ENCODE measurements at regions not wholly inside any gene's neighbourhood (a gene's known extent, or its start where the extent isn't known, plus 50 kb on each side); places are given as distances from the start of the nearest gene placed in this dataset.
"Not testable (repeated sequence)": the region's sequence is repeated elsewhere in the genome, so short reads cannot be mapped to it uniquely, and the experiment has no call there.

DNA sequence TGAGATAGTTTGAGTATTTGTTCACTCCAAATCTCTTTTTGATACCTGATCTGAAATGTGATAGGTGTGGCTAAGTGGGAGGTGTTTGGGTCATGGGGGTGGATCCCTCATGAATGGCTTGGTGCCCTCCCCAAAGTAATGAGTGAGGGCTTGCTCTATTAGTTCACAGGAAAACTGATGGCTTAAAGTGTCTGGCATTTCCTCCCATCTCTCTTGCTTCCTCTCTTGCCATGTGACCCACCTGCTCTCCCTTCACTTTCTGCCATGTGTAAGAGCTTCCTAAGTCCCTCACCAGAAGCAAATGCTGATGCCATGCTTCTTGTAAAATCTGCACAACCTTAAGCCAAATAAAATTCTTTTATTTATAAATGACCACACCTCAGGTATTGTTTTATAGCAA, 61.1 kb downstream of the MAD2L1 start:
- DNase-seq (ENCODE audit: low spot score) = no peak

DNA sequence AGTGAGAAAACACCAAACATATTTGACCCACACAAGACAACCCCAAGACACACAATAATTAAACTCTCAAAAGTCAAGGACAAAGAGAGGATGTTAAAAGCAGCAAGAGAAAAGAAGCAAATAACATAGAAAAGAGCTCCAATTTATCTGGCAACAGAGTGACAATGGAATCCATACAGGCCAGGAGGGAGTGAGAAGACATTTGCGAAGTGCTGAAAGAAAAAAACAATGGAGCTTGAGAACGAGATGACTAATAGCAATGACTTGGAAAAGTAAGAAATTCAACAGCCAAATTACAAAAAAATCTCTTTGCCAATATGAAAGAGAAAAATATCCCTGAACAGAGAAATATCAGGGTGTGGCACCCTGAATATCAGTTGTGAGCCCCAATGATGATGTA, 61.6 kb downstream of the MAD2L1 start:
- no peak for DNase-seq (ENCODE audit: low spot score)

DNA sequence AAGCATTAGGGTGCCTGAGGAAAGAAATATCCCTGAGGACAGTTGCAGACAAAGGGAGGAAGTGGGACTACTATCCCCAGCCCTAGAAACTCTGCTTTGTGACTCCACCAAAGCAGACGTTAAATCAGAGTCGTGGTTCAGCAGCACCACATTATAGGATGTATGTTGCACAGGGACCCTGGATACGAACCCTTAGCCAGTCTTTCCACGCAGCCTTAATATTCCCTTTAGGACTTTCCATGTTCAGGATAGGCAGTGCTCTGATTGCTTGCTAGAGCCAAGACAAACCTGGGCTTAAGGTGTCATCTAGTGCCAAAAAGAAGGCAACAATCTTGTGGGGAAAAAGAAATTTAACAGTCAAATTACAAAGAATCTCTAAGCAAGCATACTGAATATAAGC, 62.6 kb downstream of the MAD2L1 start:
- no peak for DNase-seq (ENCODE audit: low spot score)

DNA sequence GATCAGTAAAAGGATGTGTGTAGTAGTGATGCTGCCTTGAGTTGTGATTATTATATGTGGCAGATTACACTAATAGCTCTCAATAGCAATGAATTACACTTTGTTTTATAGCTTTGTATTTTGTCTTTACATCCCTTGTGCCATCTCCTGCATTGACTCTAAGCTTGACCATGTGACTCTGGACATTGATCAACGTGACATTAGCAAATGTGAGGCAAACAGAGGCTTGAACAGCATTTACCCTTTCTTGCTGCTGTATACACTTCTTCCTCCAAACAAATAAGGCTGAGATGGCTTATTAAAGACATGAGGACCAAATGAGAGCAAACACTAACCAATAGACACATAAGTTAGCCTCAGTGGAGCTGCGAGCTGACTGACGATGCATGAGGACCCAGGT, 63.5 kb downstream of the MAD2L1 start:
- DNase-seq (ENCODE audit: low spot score) = no peak

DNA sequence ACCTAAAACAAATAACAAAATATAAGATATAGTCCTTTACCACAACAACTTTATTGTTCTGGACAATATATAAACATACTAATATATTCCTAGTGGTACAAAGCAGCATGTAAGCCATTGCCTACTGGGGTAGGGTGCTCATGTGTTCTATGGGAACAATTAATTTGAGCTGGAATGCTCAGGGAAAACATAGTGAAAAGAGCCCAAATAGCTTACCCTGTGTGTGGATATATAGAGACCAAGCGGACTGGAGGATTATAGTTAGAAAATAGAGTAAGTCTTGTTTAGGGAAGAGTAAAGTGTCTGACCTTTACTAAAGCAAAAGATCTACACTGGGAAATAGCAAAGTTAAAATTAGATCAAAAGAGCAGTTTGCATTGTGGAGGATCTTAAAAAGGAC, 64.8 kb downstream of the MAD2L1 start:
- DNase-seq (ENCODE audit: low spot score) = no peak

DNA sequence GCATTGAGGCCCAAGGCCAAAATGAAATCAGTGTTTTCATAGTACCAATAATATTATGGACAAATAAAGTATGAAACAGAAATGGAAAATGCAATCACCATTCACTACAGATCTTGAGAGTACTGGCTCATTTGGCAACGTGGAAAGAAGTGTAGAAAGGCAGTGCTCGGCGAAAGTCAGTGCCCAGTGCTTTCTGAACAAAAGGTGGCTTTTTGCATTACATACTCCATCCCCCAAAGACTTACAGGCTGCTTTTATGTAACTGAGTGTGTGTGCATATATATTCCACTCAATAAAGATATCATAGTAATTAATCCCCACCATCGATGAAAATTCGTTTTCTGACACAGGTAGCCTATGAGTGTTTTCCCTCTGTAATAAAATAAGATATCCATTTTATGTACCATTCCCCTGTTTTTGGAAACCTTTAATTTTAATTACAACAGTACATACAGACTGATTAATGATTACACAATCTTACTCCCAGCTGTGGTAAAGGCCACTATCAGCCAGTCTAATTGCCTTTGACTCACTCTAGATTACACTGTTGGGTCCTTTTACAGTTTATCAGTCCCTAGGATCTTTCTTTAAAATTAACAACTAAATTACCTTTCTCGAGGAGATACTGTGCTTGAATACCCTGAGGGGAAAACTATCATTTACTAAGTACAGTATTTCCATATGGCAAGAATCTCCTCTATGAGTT, 65.9 kb downstream of the MAD2L1 start:
- DNase-seq (ENCODE audit: low spot score) = no peak

DNA sequence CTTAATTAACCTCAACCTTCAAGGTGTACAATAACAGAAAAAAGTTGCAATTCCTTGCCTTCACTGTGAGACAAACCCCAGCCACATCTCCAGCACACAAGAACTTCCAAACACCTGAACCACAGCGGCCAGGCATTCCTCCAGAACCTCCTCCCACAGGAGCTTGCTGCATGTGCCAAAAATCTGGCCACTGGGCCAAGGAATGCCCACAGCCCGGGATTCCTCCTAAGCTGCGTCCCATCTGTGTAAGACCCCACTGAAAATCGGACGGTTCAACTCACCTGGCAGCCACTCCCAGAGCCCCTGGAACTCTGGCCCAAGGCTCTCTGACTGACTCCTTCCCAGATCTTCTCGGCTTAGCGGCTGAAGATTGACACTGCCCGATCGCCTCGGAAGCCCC, 70.6 kb downstream of the MAD2L1 start:
- DNase-seq (ENCODE audit: low spot score) = not testable (repeated sequence)

DNA sequence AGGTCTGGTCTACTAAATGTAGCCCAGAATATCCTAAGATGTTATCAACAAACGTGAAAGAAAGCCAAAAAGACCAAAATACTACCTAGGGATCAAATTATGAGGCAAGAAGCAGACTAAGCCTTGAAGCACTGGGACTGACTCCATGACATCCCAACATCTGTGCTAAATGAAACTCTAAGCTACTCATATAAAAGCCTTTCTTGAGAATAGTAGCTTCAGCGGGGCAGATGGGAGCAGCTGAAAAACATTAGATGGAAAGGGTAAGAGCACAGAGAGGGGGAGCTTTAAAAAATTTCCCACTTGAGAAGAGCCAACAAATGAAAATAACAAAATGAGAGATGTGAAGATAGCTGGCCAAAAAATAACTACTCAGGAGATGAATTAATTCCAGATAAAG, 81.7 kb downstream of the MAD2L1 start:
- no peak for DNase-seq (ENCODE audit: low spot score)

DNA sequence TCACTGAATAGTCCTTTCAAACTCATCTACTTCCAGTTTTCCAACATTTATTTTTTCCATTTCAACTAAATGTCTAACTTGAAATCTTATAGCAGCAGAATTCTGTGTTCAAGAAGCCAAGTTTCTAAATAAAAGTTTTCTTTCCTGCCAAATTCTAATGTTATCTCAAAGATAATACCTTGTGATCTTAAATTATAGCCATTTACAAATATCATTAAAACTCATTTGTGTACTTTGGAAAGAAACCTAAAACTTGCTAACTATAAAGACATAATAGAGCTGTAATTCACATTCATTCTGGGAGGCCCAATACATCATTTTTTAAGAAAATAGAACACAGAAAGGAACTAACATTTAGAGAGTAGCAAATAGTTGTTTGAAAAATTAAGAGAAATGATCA, 83.9 kb downstream of the MAD2L1 start:
- DNase-seq (ENCODE audit: low spot score) = no peak

DNA sequence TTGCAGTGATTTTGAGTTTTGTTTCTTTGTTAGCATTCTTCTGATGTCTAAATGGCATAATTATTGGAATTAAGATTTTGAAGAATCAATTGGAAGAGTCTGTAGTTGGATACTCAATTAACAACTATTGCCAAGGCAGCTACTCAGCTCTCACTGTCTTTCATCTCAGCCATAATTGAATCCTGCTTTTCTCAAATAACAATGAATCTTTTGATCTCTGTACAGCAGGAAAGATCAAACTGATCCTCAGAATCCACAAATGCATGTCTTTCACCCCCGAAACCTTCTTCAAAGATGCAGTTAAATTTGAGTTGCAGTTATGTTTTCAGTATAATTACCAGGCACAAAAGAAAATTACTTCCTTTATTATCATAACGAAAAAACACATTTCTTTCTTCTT, 86.2 kb downstream of the MAD2L1 start:
- DNase-seq (ENCODE audit: low spot score) = no peak

DNA sequence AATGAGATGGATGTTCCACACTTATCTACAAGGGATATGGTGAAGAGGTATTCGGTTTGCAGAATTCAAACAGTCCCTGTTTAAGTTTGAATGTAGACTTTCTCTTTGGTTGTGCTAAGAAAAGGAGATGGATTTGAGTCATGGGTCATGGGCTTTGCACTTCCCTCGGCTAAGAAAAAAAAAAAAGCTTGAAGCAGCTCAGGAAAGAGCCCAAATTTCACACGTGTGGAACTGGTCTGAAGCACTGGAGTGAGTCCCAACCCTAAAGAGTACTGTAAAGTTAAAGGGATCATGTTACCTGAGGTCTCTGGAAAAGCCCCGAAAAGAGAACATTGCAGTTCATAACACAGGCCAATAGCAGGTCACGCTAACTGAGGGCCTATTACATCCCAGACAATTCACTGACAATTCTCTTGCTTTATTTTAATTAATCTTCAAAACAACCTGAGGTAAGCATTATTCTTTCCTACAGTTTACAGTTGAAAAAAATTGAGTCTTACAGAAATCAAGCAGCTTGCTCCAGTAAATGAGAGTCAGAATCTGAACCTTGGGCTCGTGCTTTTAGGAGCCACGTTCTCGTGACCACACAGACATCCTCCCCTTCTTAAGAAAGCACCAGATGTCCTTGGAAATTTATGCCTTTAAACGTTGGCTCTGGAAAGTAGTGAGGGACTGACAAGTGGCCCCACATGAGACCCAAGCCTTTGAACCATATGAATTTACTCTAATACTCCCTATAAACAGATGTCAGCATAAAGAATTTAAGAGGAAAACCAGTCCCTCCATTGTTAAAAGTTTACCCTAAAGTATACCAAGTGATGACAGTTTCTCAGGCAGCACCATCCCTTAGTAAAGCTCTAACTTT, 89.3 kb downstream of the MAD2L1 start:
- DNase-seq (ENCODE audit: low spot score) = no peak

DNA sequence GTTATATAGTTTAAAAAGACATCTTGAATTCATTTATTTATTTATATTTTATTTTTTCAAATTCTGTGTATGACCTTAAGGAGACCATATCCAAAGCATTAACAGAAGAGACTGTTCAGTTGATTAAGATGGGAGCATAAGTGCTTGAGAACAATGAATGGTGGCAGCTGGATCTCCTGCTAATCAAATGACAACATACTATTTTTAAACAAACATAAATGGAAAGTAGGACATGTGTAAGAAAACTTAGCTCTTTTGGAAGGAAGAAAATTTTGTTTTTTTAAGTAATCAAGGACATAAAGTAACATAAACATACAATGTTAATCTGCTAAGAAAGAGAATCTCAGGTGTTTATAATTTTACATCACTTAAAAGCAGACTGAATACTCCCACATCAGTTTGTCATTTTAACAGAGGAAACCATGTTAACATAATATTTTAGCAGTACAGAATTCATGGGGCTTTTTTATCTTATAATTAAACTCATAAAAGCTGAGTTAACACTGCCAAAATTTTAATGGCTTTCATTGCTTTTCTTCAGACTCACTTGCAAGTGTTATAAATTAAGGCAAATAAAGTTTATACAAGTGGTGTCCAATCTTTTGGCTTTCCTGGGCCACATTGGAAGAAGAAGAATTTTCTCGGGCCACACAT, 95.1 kb downstream of the MAD2L1 start:
- no peak for DNase-seq (ENCODE audit: low spot score)

DNA sequence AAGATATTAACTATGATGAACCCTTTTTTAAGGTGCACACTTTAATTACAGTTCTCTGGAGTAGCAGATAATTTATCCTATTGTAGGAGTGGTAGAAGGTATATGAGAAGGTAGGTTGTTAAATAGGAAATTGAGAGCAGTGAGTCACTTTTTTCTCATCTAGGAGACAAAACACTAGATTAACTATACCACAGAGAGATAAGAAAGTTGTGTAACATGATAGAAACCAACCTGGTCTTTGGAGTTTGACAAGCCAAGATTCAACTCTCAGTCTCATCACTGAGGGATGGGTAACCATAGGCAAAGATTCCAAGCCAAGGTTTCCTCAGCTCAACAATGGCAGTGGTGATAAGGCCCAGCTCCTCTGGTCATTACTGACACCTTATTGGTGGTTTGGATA, 104.0 kb downstream of the MAD2L1 start:
- DNase-seq (ENCODE audit: low spot score) = no peak

DNA sequence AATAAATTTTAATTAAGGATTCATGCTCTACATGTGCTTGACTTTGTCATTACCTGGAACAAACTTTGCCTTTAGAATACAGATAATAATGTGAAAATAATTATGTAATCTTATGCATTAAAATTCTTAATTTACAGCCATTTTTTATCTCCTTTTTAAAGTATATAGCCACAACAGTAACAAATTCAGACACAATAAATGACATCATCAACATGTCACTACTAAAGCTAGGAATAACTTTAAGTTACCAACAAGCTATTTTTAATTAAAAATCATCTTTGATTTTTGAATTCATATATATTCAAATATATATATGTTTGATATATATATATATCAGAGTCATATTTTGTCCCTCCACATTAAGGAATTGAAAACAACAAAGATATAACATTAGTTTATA, 107.7 kb downstream of the MAD2L1 start:
- no peak for DNase-seq (ENCODE audit: low spot score)

DNA sequence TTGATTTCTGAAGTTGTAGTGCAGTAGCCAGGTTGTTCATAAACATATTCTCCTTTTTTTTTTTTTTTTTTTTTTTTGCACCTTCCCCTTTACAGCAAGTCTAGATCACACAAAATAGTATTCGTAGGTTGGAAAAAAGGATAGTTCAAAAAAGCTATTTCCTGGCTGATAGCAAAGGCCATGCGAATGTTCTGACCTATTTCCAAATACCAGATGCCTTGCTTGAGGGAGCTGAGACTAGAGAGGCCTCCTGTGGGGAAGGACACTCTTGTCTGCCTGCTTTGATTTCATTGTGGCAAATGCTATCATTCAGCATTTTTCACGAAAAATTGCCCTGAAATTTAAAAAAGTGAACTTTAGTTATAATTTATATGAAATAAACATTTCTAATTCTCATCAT, 111.4 kb downstream of the MAD2L1 start:
- DNase-seq (ENCODE audit: low spot score) = no peak

DNA sequence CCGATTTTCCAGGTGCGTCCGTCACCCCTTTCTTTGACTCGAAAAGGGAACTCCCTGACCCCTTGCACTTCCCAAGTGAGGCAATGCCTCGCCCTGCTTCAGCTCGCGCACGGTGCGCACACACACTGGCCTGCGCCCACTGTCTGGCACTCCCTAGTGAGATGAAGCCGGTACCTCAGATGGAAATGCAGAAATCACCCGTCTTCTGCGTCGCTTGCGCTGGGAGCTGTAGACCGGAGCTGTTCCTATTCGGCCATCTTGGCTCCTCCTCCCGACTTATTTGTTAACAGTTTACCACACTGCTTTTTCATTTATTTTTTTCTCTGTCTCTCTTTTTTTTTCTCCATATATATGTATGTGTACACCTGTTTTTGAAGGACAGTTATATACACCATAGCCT, 112.2 kb downstream of the MAD2L1 start:
- DNase-seq (ENCODE audit: low spot score) = not testable (repeated sequence)

DNA sequence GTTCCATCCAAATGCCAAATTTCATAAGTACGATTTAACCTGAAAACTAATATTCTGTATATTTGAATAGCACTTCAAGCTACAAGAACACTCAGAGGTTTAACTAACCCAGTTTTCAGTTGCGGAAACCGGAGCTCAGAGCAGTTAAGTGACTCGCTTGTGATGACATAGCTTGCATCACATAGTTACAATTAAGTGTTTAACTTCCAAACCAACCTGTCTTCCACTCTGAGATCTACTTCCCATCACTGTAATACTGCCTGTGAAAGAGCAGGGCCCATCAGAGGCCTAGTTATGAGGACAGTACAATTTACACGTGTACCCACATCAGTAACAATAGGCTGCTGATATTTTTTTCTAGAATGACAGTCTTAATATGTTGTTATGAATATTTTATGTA, 120.3 kb downstream of the MAD2L1 start:
- no peak for DNase-seq (ENCODE audit: low spot score)

DNA sequence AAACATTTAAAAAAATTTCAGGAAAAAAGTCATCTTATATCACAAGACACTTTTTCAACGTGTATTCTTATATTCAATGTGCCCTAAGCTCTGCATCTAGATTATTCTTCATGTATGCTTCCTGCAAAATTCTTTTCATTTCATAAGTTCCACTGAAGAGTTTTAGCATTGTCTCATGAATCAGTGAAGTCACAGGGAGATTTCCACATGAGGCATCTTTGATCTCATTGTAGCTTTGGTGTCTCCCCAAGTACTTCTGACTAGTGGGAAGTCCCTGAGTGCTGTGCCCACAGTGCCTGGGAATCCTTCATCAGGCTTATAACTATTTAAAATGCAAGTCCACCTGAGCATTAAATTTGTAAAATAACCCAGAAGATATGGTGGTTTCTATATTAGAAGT, 123.8 kb downstream of the MAD2L1 start:
- no peak for DNase-seq (ENCODE audit: low spot score)

DNA sequence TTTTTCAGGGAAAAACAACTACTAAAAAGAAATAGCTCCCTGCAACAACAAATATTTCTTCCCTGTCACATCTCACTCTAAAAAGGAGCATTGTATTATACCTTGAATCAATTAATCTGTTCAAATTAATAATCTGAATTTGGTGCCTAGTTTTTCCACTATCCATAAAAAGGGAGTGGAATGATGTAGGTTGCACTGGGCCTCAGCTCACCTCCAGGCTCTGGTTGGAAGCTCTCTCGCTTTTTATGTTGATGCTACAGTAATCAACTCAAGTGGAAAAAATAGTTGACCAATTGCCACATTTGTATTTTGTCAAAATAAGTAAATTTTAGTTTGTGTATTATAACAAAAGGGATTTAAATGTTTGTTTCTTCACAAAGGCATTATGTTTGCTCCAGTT, 126.1 kb downstream of the MAD2L1 start:
- no peak for DNase-seq (ENCODE audit: low spot score)

DNA sequence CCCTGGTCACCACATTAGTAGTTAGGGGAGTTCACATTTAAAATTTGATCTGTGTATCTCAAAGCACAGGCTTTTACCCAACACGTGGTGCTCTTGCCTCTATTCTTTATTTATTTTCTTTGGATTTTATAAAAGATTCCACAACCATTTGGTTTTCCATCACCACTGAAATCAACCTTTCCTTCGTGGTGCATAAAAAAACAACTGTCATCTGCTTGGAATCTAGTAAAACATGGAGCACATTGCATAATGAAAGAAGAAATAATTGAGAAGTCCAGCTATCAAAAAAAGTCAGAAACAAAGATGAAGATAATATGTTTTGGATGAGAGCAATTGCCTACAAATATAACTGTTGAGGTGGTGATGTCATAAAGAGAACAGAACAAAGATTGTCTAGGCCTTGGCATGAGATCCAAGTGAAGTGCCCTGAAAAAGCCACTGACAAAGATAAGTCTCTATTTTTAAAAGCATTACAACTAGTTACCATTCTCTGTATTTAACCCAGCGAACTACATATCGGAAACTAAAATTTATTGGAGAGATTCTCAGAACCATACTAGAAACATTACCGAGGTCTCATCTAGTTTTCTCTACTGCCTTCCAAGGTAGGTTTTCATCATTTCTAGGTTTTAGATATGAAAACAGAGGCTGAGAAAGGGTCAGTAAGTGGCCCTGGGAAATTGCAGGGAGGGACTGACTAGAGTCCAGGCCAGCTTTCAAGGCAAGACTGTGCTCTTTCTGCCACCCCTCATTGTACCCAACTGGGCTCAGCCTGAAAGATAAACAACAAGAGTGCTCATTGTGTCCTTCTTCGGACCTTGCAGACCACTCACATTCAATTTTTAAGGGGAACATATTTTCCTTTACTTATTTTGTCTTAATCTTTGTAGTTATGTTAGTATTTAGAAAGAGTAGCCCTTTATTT, 127.3 kb downstream of the MAD2L1 start:
- DNase-seq (ENCODE audit: low spot score) = no peak

DNA sequence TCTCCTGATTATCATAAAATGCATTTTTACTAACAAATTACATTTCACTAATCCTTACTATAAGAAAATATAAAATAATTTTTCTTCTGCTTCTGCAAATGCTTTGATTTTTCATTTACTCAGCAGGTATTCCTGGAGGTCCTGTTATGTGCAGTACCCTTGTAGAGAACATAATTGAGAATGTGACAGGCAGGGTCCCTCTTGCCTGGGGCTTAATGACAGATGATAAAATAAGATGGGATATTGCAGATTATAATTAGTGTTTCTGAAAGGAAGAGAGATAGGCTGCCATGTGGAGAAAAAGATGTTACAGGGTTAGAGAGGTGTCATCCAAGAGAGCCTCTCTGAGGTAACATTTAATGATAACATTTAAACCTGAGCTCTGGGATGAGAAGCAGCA, 128.9 kb downstream of the MAD2L1 start:
- DNase-seq (ENCODE audit: low spot score) = no peak

DNA sequence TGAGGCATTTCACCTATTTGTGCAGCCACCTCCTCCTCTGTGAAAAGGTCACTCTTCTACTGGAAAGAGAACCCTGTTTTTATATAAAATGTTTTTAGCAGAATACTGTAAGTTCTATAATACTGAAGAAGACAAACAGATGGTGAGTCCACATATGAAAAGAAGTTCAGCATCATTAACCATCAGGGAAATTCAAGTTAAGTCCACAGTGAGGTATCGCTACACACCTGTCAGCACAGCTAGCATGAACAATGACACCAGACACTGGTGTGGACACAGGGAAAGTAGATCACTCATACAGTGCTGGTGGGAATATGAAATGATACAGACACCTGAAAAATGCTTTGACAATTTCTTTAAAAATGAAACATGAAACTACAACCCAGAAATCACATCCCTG, 133.0 kb downstream of the MAD2L1 start:
- DNase-seq (ENCODE audit: low spot score) = no peak

All from NAMALWA (cell line).